ENCODE measurements at regions not wholly inside any gene's neighbourhood (a gene's known extent, or its start where the extent isn't known, plus 50 kb on each side); places are given as distances from the start of the nearest gene placed in this dataset.

- no peak overlapping the region for H3K4me3 Mint-ChIP-seq
- TF ChIP-seq CTCF (IDR thresholded peaks at IDR 0.05), result no peak
- TF ChIP-seq EZH2 (IDR thresholded peaks at IDR 0.05; ENCODE audit: borderline replicate concordance, insufficient read depth, low read depth, low read length, poor library complexity, severe bottlenecking), result no peak
- no peak overlapping the region for H3K4me2 ChIP-seq (replicated peaks; ENCODE audit: low read depth, low read length, poor library complexity, severe bottlenecking)
- H2AFZ ChIP-seq (ENCODE audit: insufficient read depth, low read depth, low read length, poor library complexity, severe bottlenecking), result no peak overlapping the region
- intact Hi-C loops (cut with micrococcal nuclease), result no loop called here
- no peak overlapping the region for H3K4me3 ChIP-seq (ENCODE audit: control extremely low read depth in 1 of 5, extremely low read depth in 1 of 5, insufficient read depth in 1 of 5, low read depth in 2 of 5, low read length in 4 of 5)
- no peaks in the 10 kb centered on the region for H3K79me2 ChIP-seq (ENCODE audit: control insufficient read depth, insufficient read depth, low read length)
- H4K20me1 ChIP-seq (ENCODE audit: control insufficient read depth, insufficient read depth, low read length, poor library complexity, severe bottlenecking), result no peaks in the 10 kb centered on the region
- H3K9me3 Mint-ChIP-seq (ENCODE audit: insufficient read depth), result peaks cover 4% of the 10 kb centered on the region
- peaks cover 5% of the 10 kb centered on the region for H3K27me3 Mint-ChIP-seq
- ATAC-seq (ENCODE audit: low read depth) (no peak), DNase-seq (no peak)
- H3K9ac ChIP-seq (ENCODE audit: low read length), result no peak overlapping the region
- H3K9me3 ChIP-seq (ENCODE audit: control extremely low read depth in 1 of 3, control insufficient read depth in 2 of 3, insufficient read depth in 1 of 3, low read length in 2 of 3), result peaks cover 0 to 9% (median 4%) of the 10 kb centered on the region in 3 donors
- H3K4me1 ChIP-seq (ENCODE audit: control insufficient read depth in 2 of 2, insufficient read depth in 2 of 2, low read length in 2 of 2), result no peaks in the 10 kb centered on the region
- H3K4me1 Mint-ChIP-seq, result no peaks in the 10 kb centered on the region
- ChIA-PET POLR2A (no interaction called here), CTCF (no interaction called here)
- H3K27ac ChIP-seq (ENCODE audit: low read length in 2 of 2), result no peak overlapping the region
- no peaks in the 10 kb centered on the region for H3K36me3 ChIP-seq (replicated peaks in 1 of 2; ENCODE audit: control extremely low read depth in 1 of 2, control insufficient read depth in 1 of 2, extremely low read depth in 1 of 2, insufficient read depth in 2 of 2, low read length in 1 of 2)
- H3K27me3 ChIP-seq (replicated peaks in 1 of 4; ENCODE audit: control extremely low read depth in 1 of 4, control insufficient read depth in 3 of 4, insufficient read depth in 4 of 4, low read length in 3 of 4), result no peaks in the 10 kb centered on the region
- H3K27ac Mint-ChIP-seq, result no peak overlapping the region
- WGBS (ENCODE audit: insufficient coverage), result 91% methylated on average over 3 of the region's 4 CpGs
These were observed 154.8 kb downstream of the RPS24 start for GRCh38 chr10:78188446-78188845.

- POLR2A ChIA-PET, result no interaction called here
- no peaks in the 10 kb centered on the region for H3K36me3 ChIP-seq (replicated peaks in 1 of 2; ENCODE audit: control extremely low read depth in 1 of 2, control insufficient read depth in 1 of 2, extremely low read depth in 1 of 2, insufficient read depth in 2 of 2, low read length in 1 of 2)
- H3K9me3 ChIP-seq (ENCODE audit: control extremely low read depth in 1 of 3, control insufficient read depth in 2 of 3, insufficient read depth in 1 of 3, low read length in 2 of 3), result peaks cover 0 to 13% (median 8%) of the 10 kb centered on the region in 3 donors
- intact Hi-C loops (cut with micrococcal nuclease), result no loop called here
- Mint-ChIP-seq H3K9me3 (ENCODE audit: insufficient read depth) (peaks cover 4% of the 10 kb centered on the region), H3K27me3 (peaks cover 9% of the 10 kb centered on the region), H3K27ac (no peak overlapping the region), H3K4me1 (no peaks in the 10 kb centered on the region), H3K4me3 (no peak overlapping the region)
- no peaks in the 10 kb centered on the region for H3K4me1 ChIP-seq (ENCODE audit: control insufficient read depth in 2 of 2, insufficient read depth in 2 of 2, low read length in 2 of 2)
- no peak overlapping the region for H3K9ac ChIP-seq (ENCODE audit: low read length)
- CTCF ChIA-PET, result no interaction called here
- no peaks in the 10 kb centered on the region for H4K20me1 ChIP-seq (ENCODE audit: control insufficient read depth, insufficient read depth, low read length, poor library complexity, severe bottlenecking)
- DNase-seq (no peak), ATAC-seq (ENCODE audit: low read depth) (no peak)
- H2AFZ ChIP-seq (ENCODE audit: insufficient read depth, low read depth, low read length, poor library complexity, severe bottlenecking), result no peak overlapping the region
- WGBS (ENCODE audit: insufficient coverage), result 68% methylated on average over 8 of the region's 10 CpGs
- no peak overlapping the region for H3K4me3 ChIP-seq (ENCODE audit: control extremely low read depth in 1 of 5, extremely low read depth in 1 of 5, insufficient read depth in 1 of 5, low read depth in 2 of 5, low read length in 4 of 5)
- H3K4me2 ChIP-seq (replicated peaks; ENCODE audit: low read depth, low read length, poor library complexity, severe bottlenecking), result no peak overlapping the region
- TF ChIP-seq CTCF (IDR thresholded peaks at IDR 0.05) (no peak), EZH2 (IDR thresholded peaks at IDR 0.05; ENCODE audit: borderline replicate concordance, insufficient read depth, low read depth, low read length, poor library complexity, severe bottlenecking) (no peak)
- H3K27me3 ChIP-seq (replicated peaks in 1 of 4; ENCODE audit: control extremely low read depth in 1 of 4, control insufficient read depth in 3 of 4, insufficient read depth in 4 of 4, low read length in 3 of 4), result no peaks in the 10 kb centered on the region
- H3K27ac ChIP-seq (ENCODE audit: low read length in 2 of 2), result no peak overlapping the region
- no peaks in the 10 kb centered on the region for H3K79me2 ChIP-seq (ENCODE audit: control insufficient read depth, insufficient read depth, low read length)
These were observed 156.6 kb downstream of the RPS24 start for GRCh38 chr10:78190051-78190825.
